ENCODE measurements at regions not wholly inside any gene's neighbourhood (a gene's known extent, or its start where the extent isn't known, plus 50 kb on each side); places are given as distances from the start of the nearest gene placed in this dataset.

GRCh38 chr2:126761981-126762878 lies 106.3 kb downstream of the GYPC start:
- Histone ChIP-seq H3K9ac (ENCODE audit: low read length) (no peak overlapping the region), H3K4me1 (ENCODE audit: control insufficient read depth, insufficient read depth, low read length) (peaks cover 12% of the 10 kb centered on the region), H3K27ac (ENCODE audit: low read depth, low read length) (no peak overlapping the region), H3K4me3 (ENCODE audit: low read depth, low read length) (no peak overlapping the region), H3K9me3 (ENCODE audit: control insufficient read depth, insufficient read depth, low read depth, low read length) (no peaks in the 10 kb centered on the region), H3K27me3 (ENCODE audit: control insufficient read depth, insufficient read depth, low read length) (no peaks in the 10 kb centered on the region; the same call in 1 of the 2 replicates), H3K36me3 (ENCODE audit: control insufficient read depth, insufficient read depth, low read length) (no peaks in the 10 kb centered on the region)

GRCh38 chr2:126764686-126765265 lies 108.8 kb downstream of the GYPC start:
- Histone ChIP-seq H3K4me3 (ENCODE audit: low read depth, low read length) (no peak overlapping the region), H3K9me3 (ENCODE audit: control insufficient read depth, insufficient read depth, low read depth, low read length) (no peaks in the 10 kb centered on the region), H3K27ac (ENCODE audit: low read depth, low read length) (no peak overlapping the region), H3K36me3 (ENCODE audit: control insufficient read depth, insufficient read depth, low read length) (no peaks in the 10 kb centered on the region), H3K27me3 (ENCODE audit: control insufficient read depth, insufficient read depth, low read length) (no peaks in the 10 kb centered on the region; the same call in 1 of the 2 replicates), H3K4me1 (ENCODE audit: control insufficient read depth, insufficient read depth, low read length) (no peaks in the 10 kb centered on the region), H3K9ac (ENCODE audit: low read length) (no peak overlapping the region)

- H3K4me3 ChIP-seq (ENCODE audit: low read depth, low read length) = no peak overlapping the region
- H3K36me3 ChIP-seq (ENCODE audit: control insufficient read depth, insufficient read depth, low read length) = no peaks in the 10 kb centered on the region
- no peak overlapping the region for H3K9ac ChIP-seq (ENCODE audit: low read length)
- no peaks in the 10 kb centered on the region for H3K9me3 ChIP-seq (ENCODE audit: control insufficient read depth, insufficient read depth, low read depth, low read length)
- H3K4me1 ChIP-seq (ENCODE audit: control insufficient read depth, insufficient read depth, low read length) = no peaks in the 10 kb centered on the region
- no peak overlapping the region for H3K27ac ChIP-seq (ENCODE audit: low read depth, low read length)
- H3K27me3 ChIP-seq (ENCODE audit: control insufficient read depth, insufficient read depth, low read length) = no peaks in the 10 kb centered on the region; the same call in 1 of the 2 replicates
Observed at GRCh38 chr2:126765395-126765794, 109.4 kb downstream of the GYPC start.

GRCh38 chr2:126766295-126766968 lies 110.5 kb downstream of the GYPC start:
- Histone ChIP-seq H3K27me3 (ENCODE audit: control insufficient read depth, insufficient read depth, low read length) (no peaks in the 10 kb centered on the region; the same call in 1 of the 2 replicates), H3K4me1 (ENCODE audit: control insufficient read depth, insufficient read depth, low read length) (no peaks in the 10 kb centered on the region), H3K36me3 (ENCODE audit: control insufficient read depth, insufficient read depth, low read length) (no peaks in the 10 kb centered on the region), H3K9me3 (ENCODE audit: control insufficient read depth, insufficient read depth, low read depth, low read length) (no peaks in the 10 kb centered on the region), H3K9ac (ENCODE audit: low read length) (no peak overlapping the region), H3K4me3 (ENCODE audit: low read depth, low read length) (no peak overlapping the region), H3K27ac (ENCODE audit: low read depth, low read length) (no peak overlapping the region)

DNA sequence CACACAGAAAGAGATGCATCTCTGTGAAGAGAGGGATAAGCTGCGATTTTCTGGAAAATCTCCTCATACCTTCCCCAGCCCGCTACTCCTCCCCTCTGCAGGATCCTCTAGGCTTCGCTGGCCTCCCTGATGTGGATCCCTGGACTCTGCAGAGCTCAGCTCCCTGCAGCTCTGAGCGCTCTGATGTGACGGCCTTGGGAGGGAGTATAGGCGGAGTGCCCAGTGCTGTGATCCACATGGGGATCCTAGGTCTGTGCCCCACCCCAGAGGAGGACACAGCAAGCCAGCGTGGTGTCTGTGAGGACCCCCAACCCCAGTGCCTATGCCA lies 111.0 kb downstream of the GYPC start:
- Histone ChIP-seq H3K9ac (ENCODE audit: low read length) (no peak overlapping the region), H3K27ac (ENCODE audit: low read depth, low read length) (no peak overlapping the region), H3K9me3 (ENCODE audit: control insufficient read depth, insufficient read depth, low read depth, low read length) (no peaks in the 10 kb centered on the region), H3K4me3 (ENCODE audit: low read depth, low read length) (no peak overlapping the region), H3K27me3 (ENCODE audit: control insufficient read depth, insufficient read depth, low read length) (no peaks in the 10 kb centered on the region; the same call in 1 of the 2 replicates), H3K4me1 (ENCODE audit: control insufficient read depth, insufficient read depth, low read length) (no peaks in the 10 kb centered on the region; the same call in 1 of the 2 replicates), H3K36me3 (ENCODE audit: control insufficient read depth, insufficient read depth, low read length) (no peaks in the 10 kb centered on the region)

GRCh38 chr2:126769118-126769517 lies 113.2 kb downstream of the GYPC start:
- H3K4me1 ChIP-seq (ENCODE audit: control insufficient read depth, insufficient read depth, low read length) = no peaks in the 10 kb centered on the region; the same call in 1 of the 2 replicates
- no peak overlapping the region for H3K9ac ChIP-seq (ENCODE audit: low read length)
- no peaks in the 10 kb centered on the region for H3K9me3 ChIP-seq (ENCODE audit: control insufficient read depth, insufficient read depth, low read depth, low read length)
- no peak overlapping the region for H3K27ac ChIP-seq (ENCODE audit: low read depth, low read length)
- H3K4me3 ChIP-seq (ENCODE audit: low read depth, low read length) = no peak overlapping the region
- H3K27me3 ChIP-seq (ENCODE audit: control insufficient read depth, insufficient read depth, low read length) = no peaks in the 10 kb centered on the region; the same call in 1 of the 2 replicates
- no peaks in the 10 kb centered on the region for H3K36me3 ChIP-seq (ENCODE audit: control insufficient read depth, insufficient read depth, low read length)

GRCh38 chr2:126770466-126770865 lies 114.5 kb downstream of the GYPC start:
- no peak overlapping the region for H3K27ac ChIP-seq (ENCODE audit: low read depth, low read length)
- no peak overlapping the region for H3K4me3 ChIP-seq (ENCODE audit: low read depth, low read length)
- H3K9ac ChIP-seq (ENCODE audit: low read length) = no peak overlapping the region
- H3K4me1 ChIP-seq (ENCODE audit: control insufficient read depth, insufficient read depth, low read length) = no peaks in the 10 kb centered on the region; the same call in 1 of the 2 replicates
- no peaks in the 10 kb centered on the region for H3K36me3 ChIP-seq (ENCODE audit: control insufficient read depth, insufficient read depth, low read length)
- no peaks in the 10 kb centered on the region for H3K9me3 ChIP-seq (ENCODE audit: control insufficient read depth, insufficient read depth, low read depth, low read length)
- peaks cover 8% of the 10 kb centered on the region for H3K27me3 ChIP-seq (ENCODE audit: control insufficient read depth, insufficient read depth, low read length)

- Histone ChIP-seq H3K27ac (ENCODE audit: low read depth, low read length) (no peak overlapping the region), H3K36me3 (ENCODE audit: control insufficient read depth, insufficient read depth, low read length) (no peaks in the 10 kb centered on the region), H3K4me1 (ENCODE audit: control insufficient read depth, insufficient read depth, low read length) (no peaks in the 10 kb centered on the region; the same call in 1 of the 2 replicates), H3K27me3 (ENCODE audit: control insufficient read depth, insufficient read depth, low read length) (peaks cover 13% of the 10 kb centered on the region), H3K9me3 (ENCODE audit: control insufficient read depth, insufficient read depth, low read depth, low read length) (no peaks in the 10 kb centered on the region), H3K4me3 (ENCODE audit: low read depth, low read length) (no peak overlapping the region), H3K9ac (ENCODE audit: low read length) (no peak overlapping the region)
Observed at GRCh38 chr2:126771094-126771493, 115.1 kb downstream of the GYPC start.

DNA sequence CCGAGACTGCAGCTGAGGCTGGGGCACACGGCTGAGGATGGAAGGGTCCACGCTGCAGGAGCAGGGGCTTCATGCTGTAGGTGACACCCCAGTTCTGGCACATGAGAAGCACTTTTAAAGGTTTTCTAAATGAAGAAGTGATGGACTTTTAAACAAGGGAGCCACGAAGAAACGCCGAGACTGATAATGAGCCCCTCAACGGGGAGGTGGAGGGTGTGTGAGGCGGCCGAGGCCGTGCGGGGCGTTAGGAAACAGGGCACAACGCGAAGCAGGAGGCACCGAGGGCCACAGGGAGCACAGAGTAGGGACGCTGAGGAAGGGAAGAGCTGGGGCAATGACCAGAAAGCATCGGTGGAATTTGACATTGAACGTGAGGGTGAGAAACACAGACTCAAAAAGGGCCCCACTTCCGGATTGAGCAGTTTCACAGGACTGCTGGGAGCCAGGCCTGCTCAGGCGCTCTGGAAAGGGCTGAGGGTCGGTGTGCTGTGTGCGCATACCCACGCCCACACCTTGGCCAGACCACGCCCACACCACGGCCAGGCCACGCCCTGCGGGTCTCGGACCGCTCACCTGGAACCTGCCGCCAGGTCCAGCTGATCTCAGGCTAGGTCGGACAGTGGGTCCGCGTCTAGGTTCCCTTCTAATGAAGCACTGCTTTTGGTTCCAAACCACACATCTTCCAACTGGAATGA lies 115.7 kb downstream of the GYPC start:
- no peak overlapping the region for H3K9ac ChIP-seq (ENCODE audit: low read length)
- H3K27me3 ChIP-seq (ENCODE audit: control insufficient read depth, insufficient read depth, low read length) = peaks cover 16% of the 10 kb centered on the region
- H3K27ac ChIP-seq (ENCODE audit: low read depth, low read length) = no peak overlapping the region
- no peaks in the 10 kb centered on the region for H3K9me3 ChIP-seq (ENCODE audit: control insufficient read depth, insufficient read depth, low read depth, low read length)
- no peaks in the 10 kb centered on the region for H3K36me3 ChIP-seq (ENCODE audit: control insufficient read depth, insufficient read depth, low read length)
- H3K4me1 ChIP-seq (ENCODE audit: control insufficient read depth, insufficient read depth, low read length) = no peaks in the 10 kb centered on the region; the same call in 1 of the 2 replicates
- no peak overlapping the region for H3K4me3 ChIP-seq (ENCODE audit: low read depth, low read length)

DNA sequence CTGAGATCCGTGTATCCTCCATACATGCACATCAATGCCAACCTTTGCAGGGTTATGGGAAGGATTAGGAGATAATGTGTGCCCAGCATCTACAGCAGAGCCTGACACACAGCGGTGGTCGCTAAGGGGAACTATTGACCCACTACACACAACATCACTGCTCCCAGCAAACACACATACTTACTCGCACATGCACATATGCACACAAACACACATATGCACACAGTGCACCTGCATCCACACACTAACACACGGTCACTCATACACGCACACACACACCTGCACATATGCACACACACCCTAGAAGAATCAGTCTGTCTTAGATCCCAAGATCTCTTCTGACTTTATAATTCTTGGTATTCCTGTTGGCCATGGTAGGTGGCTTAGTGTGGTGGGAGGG lies 118.3 kb downstream of the GYPC start:
- Histone ChIP-seq H3K4me1 (ENCODE audit: control insufficient read depth, insufficient read depth, low read length) (peaks cover 10% of the 10 kb centered on the region; the same call in 1 of the 2 replicates), H3K27ac (ENCODE audit: low read depth, low read length) (no peak overlapping the region), H3K36me3 (ENCODE audit: control insufficient read depth, insufficient read depth, low read length) (no peaks in the 10 kb centered on the region), H3K9me3 (ENCODE audit: control insufficient read depth, insufficient read depth, low read depth, low read length) (no peaks in the 10 kb centered on the region), H3K4me3 (ENCODE audit: low read depth, low read length) (no peak overlapping the region), H3K9ac (ENCODE audit: low read length) (no peak overlapping the region), H3K27me3 (ENCODE audit: control insufficient read depth, insufficient read depth, low read length) (peaks cover 16% of the 10 kb centered on the region)
